Right renal cortex interstitium (tissue), 3 donors: ENCODE measurements at regions not wholly inside any gene's neighbourhood (a gene's known extent, or its start where the extent isn't known, plus 50 kb on each side); places are given as distances from the start of the nearest gene placed in this dataset.
"Not testable (repeated sequence)": the region's sequence is repeated elsewhere in the genome, so short reads cannot be mapped to it uniquely, and the experiment has no call there.

Experiments
- DNase-seq, 3 donors: peaks; one replicate each; pipeline ENCODE4 v3.0.0-alpha.2; 2013; ENCODE audit warnings: low read depth in 3 of 3, low spot score in 2 of 3

- no peak for DNase-seq
Observed at GRCh38 chr6:85111481-85112011, 338.3 kb upstream of the NT5E start.

- DNase-seq: no peak
Observed at GRCh38 chr6:85110943-85111342, 338.9 kb upstream of the NT5E start.

GRCh38 chr6:85107701-85108100 lies 342.2 kb upstream of the NT5E start:
- no peak for DNase-seq

- DNase-seq: no peak
Observed at GRCh38 chr6:85096976-85097375, 332.6 kb upstream of the TBX18 start.

- no peak for DNase-seq
Observed at GRCh38 chr6:85092226-85092625, 327.8 kb upstream of the TBX18 start.

- no peak for DNase-seq
Observed at GRCh38 chr6:85089255-85089654, 324.9 kb upstream of the TBX18 start.

GRCh38 chr6:85085875-85086274 lies 321.5 kb upstream of the TBX18 start:
- DNase-seq: no peak

- no peak for DNase-seq
Observed at GRCh38 chr6:85081102-85081501, 316.7 kb upstream of the TBX18 start.

GRCh38 chr6:85079761-85080160 lies 315.4 kb upstream of the TBX18 start:
- no peak for DNase-seq

- no peak for DNase-seq
Observed at GRCh38 chr6:85078058-85078457, 313.7 kb upstream of the TBX18 start.

GRCh38 chr6:85077098-85077497 lies 312.7 kb upstream of the TBX18 start:
- no peak for DNase-seq

GRCh38 chr6:85071845-85072244 lies 307.4 kb upstream of the TBX18 start:
- not testable (repeated sequence) for DNase-seq

GRCh38 chr6:85069577-85069976 lies 305.2 kb upstream of the TBX18 start:
- DNase-seq: no peak

- no peak for DNase-seq
Observed at GRCh38 chr6:85068221-85068620, 303.8 kb upstream of the TBX18 start.

GRCh38 chr6:85066266-85066665 lies 301.9 kb upstream of the TBX18 start:
- no peak for DNase-seq

- no peak for DNase-seq
Observed at GRCh38 chr6:85065831-85066230, 301.4 kb upstream of the TBX18 start.

- DNase-seq: no peak
Observed at GRCh38 chr6:85063611-85064010, 299.2 kb upstream of the TBX18 start.

GRCh38 chr6:85062884-85063283 lies 298.5 kb upstream of the TBX18 start:
- no peak for DNase-seq

- DNase-seq: no peak
Observed at GRCh38 chr6:85058806-85059205, 294.4 kb upstream of the TBX18 start.

- no peak for DNase-seq
Observed at GRCh38 chr6:85050149-85050548, 285.8 kb upstream of the TBX18 start.

- DNase-seq: no peak
Observed at GRCh38 chr6:85049282-85049681, 284.9 kb upstream of the TBX18 start.

GRCh38 chr6:85047818-85048217 lies 283.4 kb upstream of the TBX18 start:
- DNase-seq: no peak

GRCh38 chr6:85045767-85046166 lies 281.4 kb upstream of the TBX18 start:
- not testable (repeated sequence) for DNase-seq
